ENCODE measurements at regions not wholly inside any gene's neighbourhood (a gene's known extent, or its start where the extent isn't known, plus 50 kb on each side); places are given as distances from the start of the nearest gene placed in this dataset.

- Histone ChIP-seq H3K4me2 (ENCODE audit: low read length) (no peak overlapping the region), H3K79me2 (ENCODE audit: insufficient read depth, low read length) (no peaks in the 10 kb centered on the region), H3K36me3 (ENCODE audit: control insufficient read depth in 1 of 2, insufficient read depth in 2 of 2, low read length in 2 of 2) (no peaks in the 10 kb centered on the region), H4K20me1 (ENCODE audit: insufficient read depth) (no peaks in the 10 kb centered on the region), H3K9me3 (ENCODE audit: control insufficient read depth in 1 of 2, insufficient read depth in 1 of 2, low read depth in 1 of 2, low read length in 2 of 2) (peaks cover 0 to 11% of the 10 kb centered on the region in 2 experiments; a peak in 1 of 4 replicates), H3K9me2 (ENCODE audit: insufficient read depth) (no peaks in the 10 kb centered on the region), H3K4me3 (replicated peaks in 1 of 2; ENCODE audit: low read depth in 1 of 2, low read length in 2 of 2) (no peak overlapping the region), H3K9ac (ENCODE audit: low read length) (no peak overlapping the region), H3K27me3 (ENCODE audit: insufficient read depth, low read length) (no peaks in the 10 kb centered on the region), H3K4me1 (ENCODE audit: control insufficient read depth in 1 of 2, insufficient read depth in 2 of 2, low read length in 2 of 2) (no peaks in the 10 kb centered on the region), H3K27ac (ENCODE audit: low read depth, low read length) (no peak overlapping the region), H2AFZ (ENCODE audit: low read depth, low read length, poor library complexity, severe bottlenecking) (no peak overlapping the region)
- intact Hi-C loops (cut with micrococcal nuclease): no loop called here
- ATAC-seq (no peak), DNase-seq (ENCODE audit: low read depth, low spot score) (no peak)
- CTCF ChIA-PET: no interaction called here
- BruUV-seq (replicated peaks): no TSS peak
- POLR2A ChIA-PET: no interaction called here
- TF ChIP-seq SP1 (IDR thresholded peaks at IDR 0.05; ENCODE audit: low read depth): no peak
- TF ChIP-seq ATF3 (IDR thresholded peaks at IDR 0.05): no peak
- TF ChIP-seq, protein P1, sequence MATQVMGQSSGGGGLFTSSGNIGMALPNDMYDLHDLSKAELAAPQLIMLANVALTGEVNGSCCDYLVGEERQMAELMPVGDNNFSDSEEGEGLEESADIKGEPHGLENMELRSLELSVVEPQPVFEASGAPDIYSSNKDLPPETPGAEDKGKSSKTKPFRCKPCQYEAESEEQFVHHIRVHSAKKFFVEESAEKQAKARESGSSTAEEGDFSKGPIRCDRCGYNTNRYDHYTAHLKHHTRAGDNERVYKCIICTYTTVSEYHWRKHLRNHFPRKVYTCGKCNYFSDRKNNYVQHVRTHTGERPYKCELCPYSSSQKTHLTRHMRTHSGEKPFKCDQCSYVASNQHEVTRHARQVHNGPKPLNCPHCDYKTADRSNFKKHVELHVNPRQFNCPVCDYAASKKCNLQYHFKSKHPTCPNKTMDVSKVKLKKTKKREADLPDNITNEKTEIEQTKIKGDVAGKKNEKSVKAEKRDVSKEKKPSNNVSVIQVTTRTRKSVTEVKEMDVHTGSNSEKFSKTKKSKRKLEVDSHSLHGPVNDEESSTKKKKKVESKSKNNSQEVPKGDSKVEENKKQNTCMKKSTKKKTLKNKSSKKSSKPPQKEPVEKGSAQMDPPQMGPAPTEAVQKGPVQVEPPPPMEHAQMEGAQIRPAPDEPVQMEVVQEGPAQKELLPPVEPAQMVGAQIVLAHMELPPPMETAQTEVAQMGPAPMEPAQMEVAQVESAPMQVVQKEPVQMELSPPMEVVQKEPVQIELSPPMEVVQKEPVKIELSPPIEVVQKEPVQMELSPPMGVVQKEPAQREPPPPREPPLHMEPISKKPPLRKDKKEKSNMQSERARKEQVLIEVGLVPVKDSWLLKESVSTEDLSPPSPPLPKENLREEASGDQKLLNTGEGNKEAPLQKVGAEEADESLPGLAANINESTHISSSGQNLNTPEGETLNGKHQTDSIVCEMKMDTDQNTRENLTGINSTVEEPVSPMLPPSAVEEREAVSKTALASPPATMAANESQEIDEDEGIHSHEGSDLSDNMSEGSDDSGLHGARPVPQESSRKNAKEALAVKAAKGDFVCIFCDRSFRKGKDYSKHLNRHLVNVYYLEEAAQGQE (IDR thresholded peaks at IDR 0.05; ENCODE audit: low read depth): no peak
- no peak for TF ChIP-seq EGR1 (IDR thresholded peaks at IDR 0.05; ENCODE audit: low read depth)
- no peak for TF ChIP-seq POLR2A (IDR thresholded peaks at IDR 0.05; ENCODE audit: borderline replicate concordance, extremely low read depth, insufficient read depth, insufficient read length)
- TF ChIP-seq, protein P2, sequence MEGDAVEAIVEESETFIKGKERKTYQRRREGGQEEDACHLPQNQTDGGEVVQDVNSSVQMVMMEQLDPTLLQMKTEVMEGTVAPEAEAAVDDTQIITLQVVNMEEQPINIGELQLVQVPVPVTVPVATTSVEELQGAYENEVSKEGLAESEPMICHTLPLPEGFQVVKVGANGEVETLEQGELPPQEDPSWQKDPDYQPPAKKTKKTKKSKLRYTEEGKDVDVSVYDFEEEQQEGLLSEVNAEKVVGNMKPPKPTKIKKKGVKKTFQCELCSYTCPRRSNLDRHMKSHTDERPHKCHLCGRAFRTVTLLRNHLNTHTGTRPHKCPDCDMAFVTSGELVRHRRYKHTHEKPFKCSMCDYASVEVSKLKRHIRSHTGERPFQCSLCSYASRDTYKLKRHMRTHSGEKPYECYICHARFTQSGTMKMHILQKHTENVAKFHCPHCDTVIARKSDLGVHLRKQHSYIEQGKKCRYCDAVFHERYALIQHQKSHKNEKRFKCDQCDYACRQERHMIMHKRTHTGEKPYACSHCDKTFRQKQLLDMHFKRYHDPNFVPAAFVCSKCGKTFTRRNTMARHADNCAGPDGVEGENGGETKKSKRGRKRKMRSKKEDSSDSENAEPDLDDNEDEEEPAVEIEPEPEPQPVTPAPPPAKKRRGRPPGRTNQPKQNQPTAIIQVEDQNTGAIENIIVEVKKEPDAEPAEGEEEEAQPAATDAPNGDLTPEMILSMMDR (IDR thresholded peaks at IDR 0.05 in 2 of 3, conservative IDR thresholded peaks at IDR 0.05 in 1 of 3; ENCODE audit: borderline replicate concordance in 1 of 3, insufficient read depth in 1 of 3, low read depth in 2 of 3, low read length in 2 of 3): no peak
- no peak for TF ChIP-seq JUND (IDR thresholded peaks at IDR 0.05)
- TF ChIP-seq ZNF274 (IDR thresholded peaks at IDR 0.05; ENCODE audit: low read depth, low read length): no peak
- RAD21 ChIA-PET (ENCODE audit: low non-redundant PET in 1 of 2, low total read pairs in 2 of 2, uncharacterized antibody in 2 of 2, unreplicated experiment in 2 of 2): no interaction called here
These were observed 299.3 kb downstream of the BCAT1 start for GRCh38 chr12:24649634-24650033.

Measured in HCT116 (cell line).